Epithelial cell of proximal tubule (primary cell): ENCODE measurements at regions not wholly inside any gene's neighbourhood (a gene's known extent, or its start where the extent isn't known, plus 50 kb on each side); places are given as distances from the start of the nearest gene placed in this dataset.
A peak's percentile ranks its signal among the peaks of the same experiment; 100 is the strongest.

Source experiments
- DNase-seq: peaks from one replicate; pipeline ENCODE4 v3.0.0-alpha.2; 2011; ENCODE audit warnings: low read depth
- H3K4me3 ChIP-seq: 2 replicates; pipeline ENCODE4 v1.5.1; 2011; ENCODE audit warnings: low read depth, mild to moderate bottlenecking, low read length
- TF ChIP-seq, protein P1 (sequence below): conservative IDR thresholded peaks from 2 replicates; pipeline ENCODE4 v1.5.1; 2012; ENCODE audit warnings: low read depth, mild to moderate bottlenecking, low read length

- TF ChIP-seq, protein P1, sequence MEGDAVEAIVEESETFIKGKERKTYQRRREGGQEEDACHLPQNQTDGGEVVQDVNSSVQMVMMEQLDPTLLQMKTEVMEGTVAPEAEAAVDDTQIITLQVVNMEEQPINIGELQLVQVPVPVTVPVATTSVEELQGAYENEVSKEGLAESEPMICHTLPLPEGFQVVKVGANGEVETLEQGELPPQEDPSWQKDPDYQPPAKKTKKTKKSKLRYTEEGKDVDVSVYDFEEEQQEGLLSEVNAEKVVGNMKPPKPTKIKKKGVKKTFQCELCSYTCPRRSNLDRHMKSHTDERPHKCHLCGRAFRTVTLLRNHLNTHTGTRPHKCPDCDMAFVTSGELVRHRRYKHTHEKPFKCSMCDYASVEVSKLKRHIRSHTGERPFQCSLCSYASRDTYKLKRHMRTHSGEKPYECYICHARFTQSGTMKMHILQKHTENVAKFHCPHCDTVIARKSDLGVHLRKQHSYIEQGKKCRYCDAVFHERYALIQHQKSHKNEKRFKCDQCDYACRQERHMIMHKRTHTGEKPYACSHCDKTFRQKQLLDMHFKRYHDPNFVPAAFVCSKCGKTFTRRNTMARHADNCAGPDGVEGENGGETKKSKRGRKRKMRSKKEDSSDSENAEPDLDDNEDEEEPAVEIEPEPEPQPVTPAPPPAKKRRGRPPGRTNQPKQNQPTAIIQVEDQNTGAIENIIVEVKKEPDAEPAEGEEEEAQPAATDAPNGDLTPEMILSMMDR = no peak
- H3K4me3 ChIP-seq = no peak overlapping the region
- peak; percentile 69 for DNase-seq
These were observed 86.8 kb downstream of the SEMA4F start for GRCh38 chr2:74740741-74741431.

DNA sequence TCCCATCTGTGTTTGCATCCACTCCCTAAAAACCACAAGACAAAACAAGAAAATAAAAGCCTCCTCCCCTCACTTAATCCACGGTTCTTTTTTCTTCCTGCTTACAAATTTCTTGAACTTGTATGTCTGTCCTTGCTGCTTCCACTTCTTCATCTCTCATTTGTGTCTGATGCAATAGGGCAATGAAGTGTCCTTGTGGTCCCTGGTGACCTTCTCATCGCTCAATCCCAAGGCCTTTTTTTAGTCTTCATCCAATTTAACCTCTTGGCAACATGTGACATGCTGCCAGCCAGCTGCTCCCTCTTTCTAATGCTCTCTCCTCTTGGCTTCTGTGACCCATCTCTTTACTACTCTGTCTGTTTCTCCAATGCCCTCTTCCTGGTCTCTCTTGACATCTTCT lies 87.6 kb downstream of the SEMA4F start:
- DNase-seq = no peak
- TF ChIP-seq, protein P1 = no peak
- H3K4me3 ChIP-seq = no peak overlapping the region

GRCh38 chr2:74742471-74742870 lies 88.4 kb downstream of the SEMA4F start:
- H3K4me3 ChIP-seq = no peak overlapping the region
- TF ChIP-seq, protein P1 = no peak
- DNase-seq = no peak

DNA sequence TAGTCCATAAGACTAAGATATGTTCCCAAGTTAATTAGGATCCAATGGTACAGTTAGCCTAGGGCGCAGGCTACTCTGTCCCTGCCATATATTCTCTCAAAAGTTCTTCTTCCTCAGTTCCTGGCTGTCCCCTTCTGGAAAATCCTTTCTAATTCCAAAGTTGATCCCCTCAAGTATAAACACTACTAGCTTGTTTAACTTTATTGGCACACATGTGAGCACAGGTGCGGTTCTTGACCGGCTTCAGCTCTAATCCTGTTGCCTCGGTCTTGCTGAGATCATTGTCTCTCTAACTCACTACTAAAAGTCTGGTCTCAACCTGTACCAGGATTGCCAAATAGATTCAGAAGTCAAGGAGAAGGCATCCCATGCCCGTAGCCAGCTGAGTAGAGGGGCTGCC lies 89.0 kb downstream of the SEMA4F start:
- TF ChIP-seq, protein P1 = no peak
- DNase-seq = no peak
- H3K4me3 ChIP-seq = no peak overlapping the region

DNA sequence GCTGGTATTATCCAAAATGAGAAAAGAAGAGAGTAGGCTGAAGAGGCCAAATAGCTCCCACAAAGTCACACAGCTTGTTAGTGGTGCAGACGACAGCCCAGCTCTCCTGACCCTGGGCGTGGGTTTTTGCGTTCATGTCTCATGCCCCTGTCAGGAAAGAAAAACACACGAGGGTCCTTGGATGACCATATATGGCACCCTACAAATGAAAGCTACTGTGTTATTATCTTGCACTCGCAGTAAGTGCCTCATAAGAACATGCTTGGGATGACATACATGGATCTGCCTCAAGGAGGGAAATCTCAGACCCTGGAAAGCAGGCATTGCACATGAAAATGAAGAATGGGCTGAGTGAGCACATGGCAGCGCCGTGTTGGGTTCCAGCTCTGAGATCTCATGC lies 89.7 kb downstream of the SEMA4F start:
- H3K4me3 ChIP-seq = no peak overlapping the region
- TF ChIP-seq, protein P1 = no peak
- DNase-seq = no peak

DNA sequence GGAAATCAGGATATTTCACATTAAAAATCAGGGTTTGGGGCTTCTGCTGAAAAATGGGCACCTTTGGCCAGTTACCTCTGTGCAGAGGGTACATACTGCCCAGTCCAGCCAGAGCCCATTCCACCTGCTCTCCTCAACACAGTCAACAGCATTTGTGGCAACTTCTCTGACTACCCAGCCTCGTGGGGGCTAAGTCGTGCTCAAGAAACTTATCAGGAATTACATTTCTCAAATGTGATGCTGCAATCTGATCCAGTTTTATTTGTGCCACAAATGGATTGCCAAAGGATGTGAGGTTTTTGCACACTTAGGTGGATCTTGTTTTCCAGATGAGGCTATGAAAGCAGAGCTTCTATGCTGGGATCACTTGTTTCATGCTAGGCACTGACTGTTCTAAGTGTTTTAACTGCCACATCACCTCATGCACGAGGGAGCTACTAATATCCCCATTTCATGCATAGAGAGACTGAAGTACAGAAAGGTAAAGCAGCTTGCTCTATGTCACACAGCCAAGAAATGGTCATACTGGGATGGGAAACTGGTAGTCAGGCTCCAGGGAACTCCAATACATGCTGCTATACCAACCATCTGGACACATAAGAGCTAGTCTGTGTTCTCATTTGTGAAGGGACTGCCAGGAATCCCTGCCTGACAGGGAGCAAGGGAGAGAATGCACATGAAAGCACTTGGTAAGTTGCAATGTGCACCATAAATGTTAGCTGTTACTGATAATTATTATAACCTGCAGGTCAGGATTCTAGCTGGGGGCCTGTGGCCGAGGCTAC lies 89.0 kb upstream of the HK2 start:
- TF ChIP-seq, protein P1 = no peak
- no peak for DNase-seq
- H3K4me3 ChIP-seq = no peak overlapping the region
